ENCODE measurements at regions not wholly inside any gene's neighbourhood (a gene's known extent, or its start where the extent isn't known, plus 50 kb on each side); places are given as distances from the start of the nearest gene placed in this dataset.
"Not testable (repeated sequence)": the region's sequence is repeated elsewhere in the genome, so short reads cannot be mapped to it uniquely, and the experiment has no call there.

- in situ Hi-C loops (cut with HindIII; ENCODE audit: low pct_unique_long_range_greater_than_20kb, low sequenced_read_pairs), result no loop called here
- no peak for DNase-seq (ENCODE audit: low read depth, low spot score)
These were observed 144.2 kb downstream of the ALG10 start for GRCh38 chr12:34166427-34167060.

DNA sequence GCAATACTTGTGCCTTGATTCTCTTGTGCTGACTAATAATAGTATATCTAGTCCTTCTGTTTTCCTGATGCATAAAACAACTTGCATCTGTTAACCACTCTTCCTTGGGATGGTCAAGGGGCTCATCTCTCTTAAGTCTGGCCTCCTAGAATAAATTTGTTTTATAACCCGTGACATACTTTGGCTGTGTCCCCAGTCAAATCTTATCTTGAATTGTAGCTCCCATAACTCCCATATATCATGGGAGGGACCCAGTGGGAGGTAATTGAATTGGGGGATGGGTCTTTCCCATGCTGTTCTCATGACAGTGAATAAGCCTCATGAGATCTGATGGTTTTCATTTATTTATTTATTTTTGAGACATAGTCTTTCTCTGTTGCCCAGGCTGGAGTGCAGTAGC is 146.2 kb downstream of the ALG10 start:
- in situ Hi-C loops (cut with HindIII; ENCODE audit: low pct_unique_long_range_greater_than_20kb, low sequenced_read_pairs); DNase-seq (ENCODE audit: low read depth, low spot score): not testable (repeated sequence)

DNA sequence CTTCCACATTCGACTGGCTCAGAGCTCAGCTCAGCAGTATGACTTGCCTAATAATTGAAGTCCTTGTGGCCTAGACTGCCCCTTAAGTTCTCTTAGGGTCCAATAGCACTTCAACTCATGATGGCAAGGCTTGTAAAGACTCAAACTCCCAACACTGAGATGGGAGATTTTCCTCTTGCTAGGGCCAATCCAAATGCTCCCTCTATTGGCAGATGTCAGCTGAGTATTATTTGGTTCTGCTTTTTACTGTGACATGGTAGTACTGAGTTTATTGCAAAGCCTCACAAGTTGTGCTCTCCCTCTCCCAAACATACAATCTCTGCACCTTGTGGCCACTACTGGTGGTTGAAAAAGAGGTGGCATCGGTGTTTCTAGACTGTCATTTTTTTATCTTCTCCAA is 164.2 kb downstream of the ALG10 start:
- in situ Hi-C loops (cut with HindIII; ENCODE audit: low pct_unique_long_range_greater_than_20kb, low sequenced_read_pairs), result no loop called here
- peak; percentile 23 for DNase-seq (ENCODE audit: low read depth, low spot score)

DNA sequence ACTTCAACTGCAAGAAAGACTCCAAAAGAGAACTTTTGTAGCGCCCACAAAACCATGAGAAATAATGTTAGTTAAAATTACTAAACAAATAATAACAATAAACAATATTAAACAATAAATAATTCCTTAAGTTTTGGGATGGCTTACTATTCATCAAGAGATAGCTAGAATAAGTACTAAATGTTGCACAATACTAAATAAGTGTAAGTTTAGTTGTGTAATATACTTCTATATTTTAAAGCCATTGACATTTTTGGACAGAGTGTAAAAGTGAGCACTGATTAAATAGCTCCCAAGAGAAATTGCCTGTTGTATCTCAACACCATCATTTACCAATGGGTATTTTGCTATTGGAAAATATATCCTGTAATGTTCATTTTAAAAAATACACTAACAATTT is 166.7 kb downstream of the ALG10 start:
- in situ Hi-C loops (cut with HindIII; ENCODE audit: low pct_unique_long_range_greater_than_20kb, low sequenced_read_pairs), result no loop called here

GRCh38 chr12:34190054-34190453 is 167.8 kb downstream of the ALG10 start:
- in situ Hi-C loops (cut with HindIII; ENCODE audit: low pct_unique_long_range_greater_than_20kb, low sequenced_read_pairs), result no loop called here
- DNase-seq (ENCODE audit: low read depth, low spot score), result no peak

More for the DNA sequence above, 166.7 kb downstream of the ALG10 start:
- DNase-seq (ENCODE audit: low read depth, low spot score), result no peak

- in situ Hi-C loops (cut with HindIII; ENCODE audit: low pct_unique_long_range_greater_than_20kb, low sequenced_read_pairs), result no loop called here
- no peak for DNase-seq (ENCODE audit: low read depth, low spot score)
These were observed 176.6 kb downstream of the ALG10 start for GRCh38 chr12:34198924-34199323.

DNA sequence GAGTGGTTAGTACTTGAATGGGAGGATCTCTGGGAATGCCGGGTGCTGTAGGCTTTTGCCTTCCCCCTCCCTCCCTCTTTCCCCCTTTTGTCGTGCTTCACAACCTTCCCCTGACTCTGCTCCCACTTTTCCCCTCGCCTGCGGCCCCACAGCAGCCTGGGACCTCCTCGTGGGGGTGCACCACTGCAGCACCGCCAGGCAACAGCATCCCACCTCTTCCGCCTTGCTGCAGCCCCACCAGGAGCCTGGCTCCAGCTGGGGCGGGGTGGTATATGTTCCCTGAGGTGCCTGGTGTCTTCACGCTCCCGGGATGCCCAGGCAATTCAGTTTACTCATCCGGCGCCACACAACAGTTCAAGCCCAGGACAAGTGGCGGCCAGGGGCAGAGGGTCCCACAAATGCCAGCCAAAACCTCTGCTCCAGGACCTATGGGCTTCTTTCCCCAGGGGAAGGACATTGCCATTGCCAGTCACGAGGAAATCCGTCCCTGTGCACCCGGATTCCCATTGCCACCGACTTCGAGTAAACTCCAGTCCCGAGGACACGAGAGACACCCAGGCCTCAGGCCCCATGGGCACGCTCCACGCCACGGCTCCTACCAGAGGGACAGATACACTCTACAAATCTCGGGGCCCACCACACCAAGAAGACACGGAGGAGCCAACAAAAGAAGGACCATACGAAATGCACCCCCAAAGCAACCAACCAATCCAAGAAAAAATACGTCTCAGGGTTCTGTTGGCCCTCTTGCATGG is 181.7 kb downstream of the ALG10 start:
- DNase-seq (ENCODE audit: low read depth, low spot score), result no peak
- in situ Hi-C loops (cut with HindIII; ENCODE audit: low pct_unique_long_range_greater_than_20kb, low sequenced_read_pairs), result no loop called here

DNA sequence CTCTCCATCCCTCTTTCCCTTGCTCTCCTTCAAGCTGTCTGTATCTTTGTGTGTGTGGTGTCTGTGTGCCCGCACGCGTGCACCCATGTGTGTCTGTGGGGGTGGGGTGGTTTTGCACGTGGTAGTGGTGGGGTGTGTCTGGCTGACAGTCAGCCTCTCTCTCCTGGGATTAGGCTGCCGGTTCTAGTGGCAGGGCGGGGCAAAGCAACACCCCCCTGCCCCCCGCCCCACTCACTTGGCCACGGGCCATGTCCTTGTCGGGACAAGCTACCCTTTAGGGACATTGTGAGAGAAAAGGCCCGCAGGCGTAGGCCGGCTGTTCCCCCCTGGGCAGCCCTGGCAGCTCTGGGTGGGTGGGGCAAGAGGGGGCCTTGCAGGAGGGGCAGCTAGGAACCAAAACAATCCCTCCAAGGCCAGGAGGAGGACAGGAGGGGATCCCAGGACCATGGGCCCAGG is 182.6 kb downstream of the ALG10 start:
- in situ Hi-C loops (cut with HindIII; ENCODE audit: low pct_unique_long_range_greater_than_20kb, low sequenced_read_pairs), result no loop called here
- DNase-seq (ENCODE audit: low read depth, low spot score), result no peak

DNA sequence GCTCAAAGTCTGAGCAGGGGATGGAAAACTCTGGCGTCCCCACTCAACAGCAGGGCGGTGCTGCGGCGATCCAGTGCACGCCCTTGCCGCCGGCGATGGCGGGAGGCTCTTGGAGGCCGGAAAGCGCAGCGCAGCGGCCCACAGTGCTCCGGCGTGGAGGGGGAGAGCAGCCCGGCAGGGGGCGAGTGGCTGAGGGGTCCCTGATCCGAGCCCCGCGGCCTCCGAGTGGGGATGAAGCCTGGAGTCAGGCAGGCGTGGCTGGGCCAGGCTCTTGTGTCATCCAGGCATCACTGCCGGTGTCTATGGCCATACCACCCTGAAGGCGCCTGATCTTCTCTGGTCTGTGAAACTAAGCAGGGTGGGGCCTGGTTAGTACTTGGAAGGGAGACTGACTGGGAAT is 183.1 kb downstream of the ALG10 start:
- in situ Hi-C loops (cut with HindIII; ENCODE audit: low pct_unique_long_range_greater_than_20kb, low sequenced_read_pairs), result no loop called here

GRCh38 chr12:34206061-34206785 is 183.9 kb downstream of the ALG10 start:
- in situ Hi-C loops (cut with HindIII; ENCODE audit: low pct_unique_long_range_greater_than_20kb, low sequenced_read_pairs), result no loop called here
- no peak for DNase-seq (ENCODE audit: low read depth, low spot score)

More for the DNA sequence above, 183.1 kb downstream of the ALG10 start:
- no peak for DNase-seq (ENCODE audit: low read depth, low spot score)

DNA sequence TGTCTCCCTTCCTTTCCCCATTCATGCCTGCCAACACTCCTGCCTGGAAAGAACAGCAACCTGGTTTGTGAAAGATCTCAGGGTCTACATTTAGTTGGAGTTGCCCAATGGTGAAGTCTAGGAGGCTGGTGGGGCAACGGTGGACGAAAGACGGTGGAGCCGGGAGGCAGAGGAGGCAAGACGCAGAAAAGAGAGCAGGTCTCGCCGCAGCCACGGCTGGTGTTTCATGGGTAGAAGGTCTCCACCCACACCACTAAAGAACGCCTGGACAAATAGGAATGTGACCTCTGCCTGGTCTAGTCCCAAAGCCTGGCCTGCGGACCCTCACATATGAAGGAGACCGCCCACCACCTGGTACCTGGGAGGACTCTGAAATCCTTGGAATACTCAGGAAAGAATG is 185.6 kb downstream of the ALG10 start:
- DNase-seq (ENCODE audit: low read depth, low spot score), result no peak
- in situ Hi-C loops (cut with HindIII; ENCODE audit: low pct_unique_long_range_greater_than_20kb, low sequenced_read_pairs), result no loop called here

DNA sequence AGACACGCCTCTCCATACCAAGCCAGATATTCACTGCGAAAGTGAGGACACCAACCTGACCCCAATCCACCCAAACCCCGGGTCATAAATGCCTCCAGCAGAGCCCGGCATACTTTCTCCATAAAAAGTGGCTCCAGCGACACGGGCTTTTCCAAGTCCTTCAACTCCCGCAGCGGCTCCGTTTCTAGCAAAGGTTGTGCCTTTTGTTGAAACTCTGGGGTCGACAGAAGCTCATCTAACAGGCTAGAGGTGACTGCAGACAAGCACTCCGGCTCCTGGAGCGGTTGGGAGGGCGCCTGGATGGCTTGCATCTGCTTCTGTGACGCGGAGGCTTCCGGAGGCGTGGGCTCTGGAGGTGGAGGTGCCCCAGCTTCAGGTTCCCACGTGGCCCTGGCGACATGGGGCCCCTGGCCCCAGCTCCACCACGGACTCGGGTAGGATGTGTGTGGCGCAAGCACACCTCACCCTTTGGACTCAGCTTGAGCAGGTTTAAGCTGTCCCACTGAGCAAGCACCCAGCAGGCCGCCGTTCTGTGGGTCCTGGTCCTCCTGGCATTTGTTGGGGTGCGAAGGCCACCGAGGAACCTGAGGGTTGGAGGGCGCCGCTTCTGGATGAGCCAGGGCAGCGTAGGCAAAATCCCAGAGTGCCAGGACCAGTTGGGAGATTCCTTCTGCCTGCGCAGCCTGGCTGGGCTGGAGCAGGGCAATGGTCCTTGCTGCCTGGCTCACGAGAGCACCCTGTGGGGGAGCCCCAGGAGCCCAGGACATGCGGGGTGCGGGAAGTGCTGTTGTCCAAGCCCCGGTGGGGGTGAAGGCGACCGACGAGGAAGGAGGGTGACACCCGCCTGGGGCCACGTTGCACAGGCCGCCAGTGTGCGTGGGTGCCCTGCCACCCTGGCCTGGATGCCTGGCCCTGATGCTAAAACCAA is 186.3 kb downstream of the ALG10 start:
- in situ Hi-C loops (cut with HindIII; ENCODE audit: low pct_unique_long_range_greater_than_20kb, low sequenced_read_pairs), result no loop called here
- DNase-seq (ENCODE audit: low read depth, low spot score), result no peak

DNA sequence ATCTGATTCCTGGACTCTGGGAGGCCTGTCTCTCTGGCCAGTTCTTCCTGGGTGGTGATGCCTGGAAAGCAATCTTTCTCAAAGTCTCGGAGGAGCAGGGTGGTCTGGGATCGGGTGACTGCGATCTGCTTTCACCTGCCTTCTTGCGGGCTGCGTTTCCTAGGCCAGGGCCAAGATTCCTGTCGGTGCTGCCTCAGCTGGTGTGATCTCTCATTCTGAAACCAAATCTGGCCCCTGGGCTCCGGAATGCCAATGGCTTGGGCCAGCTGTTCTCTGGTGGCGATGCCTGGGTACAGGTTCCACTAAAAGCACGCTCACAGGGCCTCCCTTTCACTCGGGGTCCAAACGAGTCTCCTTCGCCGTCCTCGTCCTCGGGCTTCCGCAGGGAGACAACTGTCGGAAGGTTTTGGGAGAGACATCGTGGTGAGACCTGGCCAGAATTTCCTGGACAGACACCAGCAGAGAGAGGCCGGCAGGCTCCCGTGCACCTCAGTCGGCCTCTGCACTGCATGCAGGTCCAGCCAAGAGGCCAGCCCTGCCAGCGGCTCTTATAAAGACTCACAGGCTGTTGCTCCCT is 187.1 kb downstream of the ALG10 start:
- in situ Hi-C loops (cut with HindIII; ENCODE audit: low pct_unique_long_range_greater_than_20kb, low sequenced_read_pairs), result no loop called here
- DNase-seq (ENCODE audit: low read depth, low spot score), result no peak

DNA sequence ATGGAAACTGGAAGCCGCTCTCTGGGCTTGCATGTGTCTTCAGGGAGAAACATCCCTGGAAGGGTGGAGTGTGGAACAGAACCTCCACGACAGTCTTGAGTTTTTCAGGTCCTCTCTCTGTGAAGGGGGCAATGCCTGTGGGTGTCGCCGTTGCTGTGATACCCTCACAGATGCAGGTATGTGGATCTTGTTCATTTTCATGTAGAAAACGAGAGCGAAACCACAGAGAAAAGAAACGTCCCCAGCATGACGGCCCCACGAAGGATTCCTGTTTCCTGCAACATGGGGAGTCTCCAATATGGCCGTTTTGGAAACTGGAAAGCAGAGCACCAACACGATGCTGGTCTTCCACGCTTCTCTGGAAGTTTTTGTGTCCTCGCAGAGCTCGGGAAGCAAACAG is 187.9 kb downstream of the ALG10 start:
- in situ Hi-C loops (cut with HindIII; ENCODE audit: low pct_unique_long_range_greater_than_20kb, low sequenced_read_pairs), result no loop called here

DNA sequence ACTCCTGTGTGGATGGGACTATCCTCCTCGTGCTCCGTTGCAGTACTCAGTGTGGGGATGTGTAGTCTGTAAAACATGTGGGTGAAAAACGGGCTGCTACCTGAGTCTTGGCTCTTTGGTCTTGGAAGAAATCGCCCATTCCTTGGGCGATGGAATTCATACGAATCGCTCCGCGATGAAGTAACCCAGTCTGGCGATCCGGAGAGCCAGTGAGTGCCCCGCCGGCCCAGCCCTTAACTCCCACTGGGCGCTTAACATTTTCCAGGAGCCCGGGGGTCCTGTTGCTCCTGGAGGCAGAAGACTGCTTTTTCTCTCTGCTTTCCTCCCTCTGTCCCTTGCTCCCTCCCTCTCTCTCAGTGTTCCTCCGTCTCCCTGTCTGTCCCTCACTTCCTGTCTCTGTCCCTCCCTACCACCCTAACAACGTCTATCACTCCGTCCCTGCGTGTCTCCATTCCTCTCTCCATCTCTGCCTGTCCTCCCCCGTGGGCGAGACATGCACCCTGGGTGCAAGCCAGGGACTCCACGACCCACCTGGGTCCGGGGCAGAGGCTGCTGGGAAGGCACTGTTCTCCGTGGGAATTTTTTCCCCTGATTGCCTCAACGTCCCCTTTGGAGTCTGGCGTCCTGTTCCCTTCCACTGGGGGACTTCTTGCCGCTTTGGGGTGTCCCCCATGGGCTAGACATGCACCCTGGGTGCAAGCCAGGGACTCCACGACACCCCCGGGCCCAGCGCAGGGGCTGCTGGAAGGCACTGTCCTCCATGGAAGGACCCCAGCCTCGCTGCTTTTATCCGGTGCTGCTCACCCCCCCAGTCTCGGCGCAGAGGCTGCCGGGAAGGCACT is 188.6 kb downstream of the ALG10 start:
- DNase-seq (ENCODE audit: low read depth, low spot score), result no peak
- in situ Hi-C loops (cut with HindIII; ENCODE audit: low pct_unique_long_range_greater_than_20kb, low sequenced_read_pairs), result no loop called here

More for the DNA sequence above, 187.9 kb downstream of the ALG10 start:
- no peak for DNase-seq (ENCODE audit: low read depth, low spot score)

DNA sequence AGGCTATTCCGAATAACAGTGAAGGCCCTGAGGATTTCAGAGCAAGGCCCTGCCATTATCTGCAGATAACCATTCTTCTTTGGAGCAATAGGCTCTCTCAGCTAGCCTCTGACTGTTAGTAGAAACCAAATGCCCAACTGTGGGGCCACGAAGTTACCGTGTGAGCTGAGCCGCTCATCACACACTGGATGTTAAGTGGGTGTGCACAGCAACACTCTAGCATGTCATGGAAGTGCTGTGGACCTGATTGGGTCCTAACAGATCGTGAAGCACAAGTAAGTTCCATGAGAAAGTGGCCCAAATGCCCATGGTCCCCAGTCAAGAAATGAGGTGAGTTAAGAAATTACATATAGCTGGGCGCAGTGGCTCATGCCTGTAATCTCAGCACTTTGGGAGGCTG is 190.4 kb downstream of the ALG10 start:
- DNase-seq (ENCODE audit: low read depth, low spot score), result no peak
- in situ Hi-C loops (cut with HindIII; ENCODE audit: low pct_unique_long_range_greater_than_20kb, low sequenced_read_pairs), result no loop called here

DNA sequence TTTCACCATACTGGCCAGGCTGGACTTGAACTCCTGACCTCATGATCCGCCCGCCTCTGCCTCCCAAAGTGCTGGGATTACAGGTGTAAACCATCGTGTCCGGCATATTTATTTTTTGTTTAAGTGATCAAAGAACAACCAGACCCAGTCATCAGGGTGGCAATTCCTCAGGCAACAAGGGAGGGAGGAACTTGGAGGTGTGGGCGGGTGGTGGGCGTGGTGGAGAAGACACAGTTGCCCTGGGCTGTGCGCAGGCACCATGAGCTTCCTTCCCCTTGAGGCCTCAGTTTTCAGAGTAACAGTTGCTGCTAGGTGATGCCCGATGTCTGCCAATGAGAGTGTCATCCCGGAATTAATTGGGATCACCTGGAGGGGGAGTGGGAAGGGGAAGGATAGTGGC is 191.7 kb downstream of the ALG10 start:
- DNase-seq (ENCODE audit: low read depth, low spot score), result no peak
- in situ Hi-C loops (cut with HindIII; ENCODE audit: low pct_unique_long_range_greater_than_20kb, low sequenced_read_pairs), result no loop called here

All from SK-MEL-5 (cell line).